ENCODE measurements at regions not wholly inside any gene's neighbourhood (a gene's known extent, or its start where the extent isn't known, plus 50 kb on each side); places are given as distances from the start of the nearest gene placed in this dataset.

GRCh38 chr5:124561451-124561850, 185.0 kb downstream of the ZNF608 start:
- WGBS (ENCODE audit: low lambda C conversion rate) = 66% methylated on average over 2 of the region's 2 CpGs
- Histone ChIP-seq H3K4me2 (no peak overlapping the region), H3K79me2 (ENCODE audit: insufficient read depth) (no peaks in the 10 kb centered on the region), H3K27ac (ENCODE audit: low read depth in 2 of 2, low read length in 1 of 2) (no peak overlapping the region), H4K20me1 (ENCODE audit: insufficient read depth) (no peaks in the 10 kb centered on the region), H3K36me3 (replicated peaks in 1 of 2; ENCODE audit: control insufficient read depth in 1 of 2, insufficient read depth in 2 of 2, low read length in 1 of 2) (no peaks in the 10 kb centered on the region), H3K9me3 (no peaks in the 10 kb centered on the region), H3K27me3 (ENCODE audit: insufficient read depth) (no peaks in the 10 kb centered on the region), H3F3A (replicated peaks; ENCODE audit: insufficient read depth) (no peaks in the 10 kb centered on the region), H2AFZ (ENCODE audit: low read depth) (no peak overlapping the region), H3K9ac (no peak overlapping the region), H3K4me3 (ENCODE audit: low read depth in 2 of 2, low read length in 1 of 2) (no peak overlapping the region), H3K9me2 (no peaks in the 10 kb centered on the region), H3K4me1 (ENCODE audit: control insufficient read depth in 1 of 2, insufficient read depth in 2 of 2, low read depth in 1 of 2, low read length in 1 of 2) (no peaks in the 10 kb centered on the region)
- ChIA-PET POLR2A (no interaction called here), CTCF (interaction anchor here (1.0 to 1.5 kb wide), 2 partner anchors 12 to 15 kb away, joined by 4 read pairs; no protein-coding TSS in a partner anchor)
- TF ChIP-seq SIN3A (IDR thresholded peaks at IDR 0.05; ENCODE audit: borderline replicate concordance, low read depth, low read length) = no peak
- no peak for TF ChIP-seq ELF1 (IDR thresholded peaks at IDR 0.05)
- TF ChIP-seq SMC3 (IDR thresholded peaks at IDR 0.05; ENCODE audit: low read depth, low read length) = no peak
- TF ChIP-seq YY1 (IDR thresholded peaks at IDR 0.05; ENCODE audit: low read depth) = no peak
- TF ChIP-seq FOXM1 (IDR thresholded peaks at IDR 0.05; ENCODE audit: low read depth) = no peak
- TF ChIP-seq CHD2 (IDR thresholded peaks at IDR 0.05; ENCODE audit: low read length, partially characterized antibody) = no peak
- TF ChIP-seq REST (IDR thresholded peaks at IDR 0.05; ENCODE audit: low read depth, low read length) = no peak
- TF ChIP-seq FOXJ3 (CRISPR knock-in tag; IDR thresholded peaks at IDR 0.05) = no peak
- TF ChIP-seq RCOR1 (IDR thresholded peaks at IDR 0.05; ENCODE audit: low read length) = no peak
- no peak for TF ChIP-seq NFIC (IDR thresholded peaks at IDR 0.05; ENCODE audit: borderline replicate concordance)
- no peak for TF ChIP-seq TCF12 (IDR thresholded peaks at IDR 0.05)
- TF ChIP-seq EP300 (IDR thresholded peaks at IDR 0.05; ENCODE audit: borderline replicate concordance in 1 of 2, low read depth in 1 of 2, low read length in 1 of 2) = no peak
- no peak for TF ChIP-seq IRF3 (IDR thresholded peaks at IDR 0.05; ENCODE audit: low read depth, low read length)
- TF ChIP-seq TEAD4 (IDR thresholded peaks at IDR 0.05; ENCODE audit: borderline replicate concordance, insufficient read depth) = no peak
- TF ChIP-seq USF2 (IDR thresholded peaks at IDR 0.05; ENCODE audit: borderline replicate concordance, low read depth, low read length) = no peak
- TF ChIP-seq FOSL2 (IDR thresholded peaks at IDR 0.05; ENCODE audit: borderline replicate concordance, low read depth) = no peak
- TF ChIP-seq MXI1 (IDR thresholded peaks at IDR 0.05; ENCODE audit: low read depth, low read length) = no peak
- TF ChIP-seq RXRA (IDR thresholded peaks at IDR 0.05; ENCODE audit: borderline replicate concordance, low read depth) = no peak
- no peak for TF ChIP-seq EZH2phosphoT487 (IDR thresholded peaks at IDR 0.05; ENCODE audit: borderline replicate concordance, low read depth)
- no peak for TF ChIP-seq CTCF (IDR thresholded peaks at IDR 0.05)
- no peak for DNase-seq

Measured in SK-N-SH (cell line).